ENCODE measurements at regions not wholly inside any gene's neighbourhood (a gene's known extent, or its start where the extent isn't known, plus 50 kb on each side); places are given as distances from the start of the nearest gene placed in this dataset.

GRCh38 chr18:45412577-45412976 is 202.7 kb upstream of the SLC14A2 start:
- ChIA-PET CTCF (no interaction called here), POLR2A (no interaction called here)
- no peak overlapping the region for H3K4me3 ChIP-seq (ENCODE audit: low read depth, low read length)
- TF ChIP-seq CTCF (IDR thresholded peaks at IDR 0.05; ENCODE audit: insufficient read depth, low read length, missing control alignments) = no peak
- no peak for DNase-seq (ENCODE audit: low read depth, low spot score)

- no peak overlapping the region for H3K4me3 ChIP-seq (ENCODE audit: low read depth, low read length)
- ChIA-PET CTCF (no interaction called here), POLR2A (no interaction called here)
- DNase-seq (ENCODE audit: low read depth, low spot score) = no peak
- no peak for TF ChIP-seq CTCF (IDR thresholded peaks at IDR 0.05; ENCODE audit: insufficient read depth, low read length, missing control alignments)
Measured at GRCh38 chr18:45413180-45413836, 202.0 kb upstream of the SLC14A2 start.

- no peak overlapping the region for H3K4me3 ChIP-seq (ENCODE audit: low read depth, low read length)
- ChIA-PET CTCF (interaction anchor here (1.1 kb wide), 1 partner anchor 23 kb away, joined by 3 read pairs; no protein-coding TSS in a partner anchor), POLR2A (no interaction called here)
- DNase-seq (ENCODE audit: low read depth, low spot score) = no peak
- TF ChIP-seq CTCF (IDR thresholded peaks at IDR 0.05; ENCODE audit: insufficient read depth, low read length, missing control alignments) = no peak
Measured at GRCh38 chr18:45415614-45416013, 199.7 kb upstream of the SLC14A2 start.

GRCh38 chr18:45416168-45416567 is 199.1 kb upstream of the SLC14A2 start:
- CTCF ChIA-PET = no interaction called here
- H3K4me3 ChIP-seq (ENCODE audit: low read depth, low read length) = no peak overlapping the region

GRCh38 chr18:45417392-45417791 is 197.9 kb upstream of the SLC14A2 start:
- DNase-seq (ENCODE audit: low read depth, low spot score) = no peak
- ChIA-PET CTCF (no interaction called here), POLR2A (no interaction called here)
- no peak overlapping the region for H3K4me3 ChIP-seq (ENCODE audit: low read depth, low read length)
- no peak for TF ChIP-seq CTCF (IDR thresholded peaks at IDR 0.05; ENCODE audit: insufficient read depth, low read length, missing control alignments)

More at GRCh38 chr18:45416168-45416567, 199.1 kb upstream of the SLC14A2 start:
- TF ChIP-seq CTCF (IDR thresholded peaks at IDR 0.05; ENCODE audit: insufficient read depth, low read length, missing control alignments) = no peak
- DNase-seq (ENCODE audit: low read depth, low spot score) = no peak
- POLR2A ChIA-PET = no interaction called here

- H3K4me3 ChIP-seq (ENCODE audit: low read depth, low read length) = no peak overlapping the region
- no peak for TF ChIP-seq CTCF (IDR thresholded peaks at IDR 0.05; ENCODE audit: insufficient read depth, low read length, missing control alignments)
- POLR2A ChIA-PET = no interaction called here
- CTCF ChIA-PET = interaction anchor here (1.0 kb wide), 1 partner anchor 41 kb away, joined by 3 read pairs; no protein-coding TSS in a partner anchor
- no peak for DNase-seq (ENCODE audit: low read depth, low spot score)
Measured at GRCh38 chr18:45423659-45424058, 191.6 kb upstream of the SLC14A2 start.

All from AG04449 (cell line).